Common myeloid progenitor, CD34-positive (primary cell): ENCODE measurements at regions not wholly inside any gene's neighbourhood (a gene's known extent, or its start where the extent isn't known, plus 50 kb on each side); places are given as distances from the start of the nearest gene placed in this dataset.

Experiments used
- CTCF ChIA-PET: fragments of 350-600 bp; sonication (Branson Sonifier 250); formaldehyde crosslinking; loops from one replicate; lab custom pipeline; 2021; ENCODE audit warnings: antibody characterized with exemption; lab: Charles Lee
- POLR2A ChIA-PET: fragments of 350-600 bp; sonication (Branson Sonifier 250); formaldehyde crosslinking; loops from one replicate; lab custom pipeline; 2021; ENCODE audit warnings: antibody characterized with exemption; lab: Charles Lee
- DNase-seq, 3 donors: peaks; one replicate each; pipeline versions ENCODE4 v3.0.0 to v3.0.0-alpha.2; 2013
- H3K27ac ChIP-seq, 2 experiments: 1 replicate in 1 of 2; 2 replicates in 1 of 2; pipeline ENCODE4 v1.7.0; 2013; ENCODE audit warnings: inconsistent platforms in 2 of 2, low read length in 2 of 2, mild to moderate bottlenecking in 2 of 2, low read depth in 1 of 2, moderate library complexity in 1 of 2; ENCODE audit not compliant: severe bottlenecking in 2 of 2, insufficient read depth in 1 of 2, poor library complexity in 1 of 2
- H3K27me3 ChIP-seq, 5 experiments: replicated peaks in 2 of 5; 1 replicate in 3 of 5; 2 replicates in 2 of 5; pipeline versions ENCODE4 v1.6.1 to v1.7.0; 2013; ENCODE audit warnings: low read length in 4 of 5, mild to moderate bottlenecking in 2 of 5, moderate library complexity in 2 of 5, inconsistent platforms in 1 of 5; ENCODE audit not compliant: insufficient read depth in 5 of 5, control insufficient read depth in 4 of 5
- H3K36me3 ChIP-seq, 4 experiments: 1 replicate in 2 of 4; 2 replicates in 2 of 4; pipeline versions ENCODE4 v1.6.1 to v1.7.0; 2013; ENCODE audit warnings: low read length in 3 of 4, control low read depth in 1 of 4, mild to moderate bottlenecking in 1 of 4; ENCODE audit not compliant: control insufficient read depth in 4 of 4, insufficient read depth in 4 of 4
- H3K4me1 ChIP-seq, 4 experiments: 1 replicate in 3 of 4; 2 replicates in 1 of 4; pipeline versions ENCODE4 v1.6.1 to v1.7.1; 2013; ENCODE audit warnings: low read length in 3 of 4, mild to moderate bottlenecking in 3 of 4, control low read depth in 1 of 4, inconsistent platforms in 1 of 4, moderate library complexity in 1 of 4; ENCODE audit not compliant: control insufficient read depth in 4 of 4, insufficient read depth in 4 of 4; ENCODE audit errors: control extremely low read depth in 1 of 4
- H3K4me3 ChIP-seq, 7 experiments: 1 replicate in 4 of 7; 2 replicates in 3 of 7; pipeline versions ENCODE4 v1.5.1 to v1.7.0; 2013; ENCODE audit warnings: mild to moderate bottlenecking in 7 of 7, low read length in 6 of 7, moderate library complexity in 6 of 7, inconsistent platforms in 2 of 7, low read depth in 2 of 7, control low read depth in 1 of 7; ENCODE audit not compliant: insufficient read depth in 4 of 7, control insufficient read depth in 1 of 7; ENCODE audit errors: extremely low read depth in 1 of 7
- H3K9me3 ChIP-seq, 5 experiments: 1 replicate in 4 of 5; 2 replicates in 1 of 5; pipeline versions ENCODE4 v1.6.1 to v1.7.1; 2013; ENCODE audit warnings: low read length in 4 of 5, mild to moderate bottlenecking in 2 of 5, inconsistent platforms in 1 of 5, low read depth in 1 of 5, moderate library complexity in 1 of 5; ENCODE audit not compliant: control insufficient read depth in 4 of 5, insufficient read depth in 2 of 5; ENCODE audit errors: control extremely low read depth in 1 of 5
- WGBS: methylation state at CpG from one replicate; pipeline ENCODE4 v1.1.5; 2013; ENCODE audit not compliant: insufficient coverage; 5-methylcytosine and 5-hydroxymethylcytosine counted together

DNA sequence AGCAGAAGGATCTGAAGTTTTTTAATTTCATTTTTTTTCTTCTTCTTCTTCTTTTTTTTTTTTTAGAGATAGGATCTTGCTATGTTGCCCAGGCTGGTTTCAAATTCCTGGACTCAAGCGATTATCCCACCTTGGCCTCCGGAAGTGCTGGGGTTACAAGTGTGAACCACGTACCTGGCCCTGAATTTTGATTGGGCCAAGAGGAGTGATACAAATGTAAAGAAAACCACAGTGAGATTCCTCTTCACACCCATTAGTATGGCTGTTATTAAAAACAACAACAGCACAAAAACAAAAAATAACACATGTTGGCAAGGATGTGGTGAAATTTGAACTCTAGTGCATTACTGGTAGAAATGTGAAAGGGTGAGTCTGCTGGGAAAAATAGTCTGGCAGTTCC, 79.1 kb downstream of the KLF4 start:
- ChIA-PET POLR2A (no interaction called here), CTCF (no interaction called here)
- H3K36me3 ChIP-seq = no peaks in the 10 kb centered on the region
- H3K27ac ChIP-seq = no peak overlapping the region
- no peaks in the 10 kb centered on the region for H3K4me1 ChIP-seq
- peaks cover 0 to 3% (median 0%) of the 10 kb centered on the region in 5 experiments for H3K27me3 ChIP-seq
- DNase-seq = no peak
- H3K9me3 ChIP-seq = no peaks in the 10 kb centered on the region
- H3K4me3 ChIP-seq = no peak overlapping the region
- no CpG with 5 or more reads among the region's 3 CpGs for WGBS

DNA sequence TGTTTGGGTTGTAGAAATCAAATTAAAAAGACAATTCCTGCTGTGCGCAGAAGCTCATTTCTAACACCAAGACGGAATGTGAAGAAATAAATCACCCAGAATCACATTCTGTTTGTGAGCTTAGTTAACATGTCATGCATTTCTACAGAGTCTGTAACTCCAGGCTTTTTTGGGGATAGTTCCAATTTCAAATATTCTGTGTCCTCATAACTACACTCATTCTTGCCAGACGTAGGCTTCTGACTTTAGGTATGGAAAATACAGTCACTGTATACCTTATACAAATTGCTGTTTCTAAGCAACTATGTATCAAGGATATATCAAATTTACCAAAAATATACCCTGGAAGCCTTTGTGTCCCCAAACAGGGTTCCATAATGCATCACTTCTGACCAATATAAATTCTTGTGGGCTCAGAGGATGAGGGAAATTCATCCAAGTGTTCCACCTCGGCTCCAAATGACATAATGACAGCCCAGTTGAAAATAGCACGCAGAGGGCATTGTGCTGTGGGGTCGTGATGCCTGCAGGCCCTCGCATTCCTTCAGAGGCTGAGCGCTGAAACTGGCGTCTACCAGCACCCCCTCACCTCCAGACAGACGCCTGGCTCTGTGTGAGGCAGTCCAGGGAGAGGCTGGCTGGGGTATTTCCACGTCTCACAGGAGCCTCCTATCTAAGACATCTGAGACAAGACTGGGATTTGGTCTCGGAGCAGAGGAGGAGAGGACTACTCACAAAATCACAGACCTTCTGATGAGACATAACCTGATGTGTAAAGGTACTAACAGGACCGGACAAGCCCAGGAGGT, 79.8 kb downstream of the KLF4 start:
- H3K36me3 ChIP-seq = no peaks in the 10 kb centered on the region
- peaks cover 0 to 3% (median 0%) of the 10 kb centered on the region in 5 experiments for H3K27me3 ChIP-seq
- H3K9me3 ChIP-seq = no peaks in the 10 kb centered on the region
- CTCF ChIA-PET = no interaction called here
- H3K27ac ChIP-seq = no peak overlapping the region
- no peaks in the 10 kb centered on the region for H3K4me1 ChIP-seq
- H3K4me3 ChIP-seq = no peak overlapping the region
- no peak for DNase-seq
- WGBS = 94% methylated on average over 8 of the region's 13 CpGs
- POLR2A ChIA-PET = no interaction called here

DNA sequence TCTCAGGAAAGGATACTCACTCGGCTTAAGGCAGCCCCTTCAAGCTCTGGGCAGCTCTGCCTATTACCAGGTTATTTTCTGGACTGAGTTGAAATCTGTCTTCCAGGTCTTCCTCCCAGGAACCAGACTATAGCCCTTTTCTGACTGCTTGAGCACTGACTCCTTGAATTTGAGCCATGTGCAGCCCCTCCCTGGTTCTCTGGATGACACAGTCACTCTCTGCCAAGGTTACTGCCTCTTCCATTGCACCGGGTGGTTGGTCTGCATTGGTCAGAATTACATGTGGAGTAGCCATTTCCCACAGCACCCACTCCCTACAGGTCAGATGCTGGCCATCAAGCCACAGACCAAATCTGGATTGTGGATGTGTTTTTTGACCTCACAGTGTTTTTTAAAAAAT, 81.9 kb downstream of the KLF4 start:
- Histone ChIP-seq H3K4me3 (no peak overlapping the region), H3K9me3 (no peaks in the 10 kb centered on the region), H3K27me3 (peaks cover 0 to 6% (median 0%) of the 10 kb centered on the region in 5 experiments), H3K27ac (no peak overlapping the region), H3K4me1 (no peaks in the 10 kb centered on the region), H3K36me3 (no peaks in the 10 kb centered on the region)
- ChIA-PET POLR2A (no interaction called here), CTCF (no interaction called here)
- no peak for DNase-seq
- WGBS = 100% methylated on average over 1 of the region's 2 CpGs

DNA sequence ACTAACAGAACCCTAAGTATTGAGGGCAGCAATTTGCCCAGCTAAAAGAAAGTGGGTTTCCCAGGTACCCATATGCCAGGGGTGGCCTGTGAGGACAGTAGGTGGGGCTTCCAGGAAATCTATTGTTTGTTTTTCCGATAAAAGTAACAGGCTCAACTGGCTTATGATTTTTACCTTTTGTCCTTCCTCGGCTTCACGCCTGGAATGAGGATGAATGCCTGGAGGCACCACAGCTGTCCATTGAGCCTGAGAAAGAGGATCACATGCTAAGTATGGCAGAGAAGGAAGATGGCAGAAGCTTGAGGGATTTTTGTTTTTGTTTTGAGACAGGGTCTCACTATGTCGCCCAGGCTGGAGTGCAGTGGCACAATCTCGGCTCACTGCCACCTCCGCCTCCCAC, 84.1 kb downstream of the KLF4 start:
- Histone ChIP-seq H3K27ac (no peak overlapping the region), H3K4me3 (no peak overlapping the region), H3K9me3 (peaks cover 0 to 1% (median 0%) of the 10 kb centered on the region in 5 experiments), H3K27me3 (peaks cover 0 to 6% (median 0%) of the 10 kb centered on the region in 5 experiments), H3K4me1 (no peaks in the 10 kb centered on the region), H3K36me3 (no peaks in the 10 kb centered on the region)
- ChIA-PET POLR2A (no interaction called here), CTCF (no interaction called here)
- over 99% methylated on average over 6 of the region's 6 CpGs for WGBS
- DNase-seq = no peak

DNA sequence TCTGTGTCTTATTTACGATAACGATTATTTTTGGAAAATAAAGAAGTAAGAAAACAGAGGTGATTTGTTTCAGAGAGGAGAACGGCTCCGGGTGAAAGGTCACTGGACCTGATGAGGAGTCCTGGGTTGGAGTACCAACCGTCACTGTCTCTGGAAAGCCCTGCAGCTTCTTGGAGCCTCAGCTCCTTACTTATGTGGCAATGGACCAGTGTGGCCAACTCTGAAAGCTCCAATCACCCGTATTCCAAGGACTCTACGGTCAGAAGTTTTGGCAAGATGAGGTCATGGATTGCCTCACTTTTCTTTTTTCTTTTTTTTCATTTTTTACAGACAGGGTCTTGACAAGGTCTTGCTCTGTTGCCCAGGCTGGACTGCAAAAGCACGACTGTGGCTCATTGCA, 84.8 kb downstream of the KLF4 start:
- Histone ChIP-seq H3K36me3 (no peaks in the 10 kb centered on the region), H3K4me1 (no peaks in the 10 kb centered on the region), H3K27me3 (peaks cover 0 to 6% (median 0%) of the 10 kb centered on the region in 5 experiments), H3K9me3 (peaks cover 0 to 1% (median 0%) of the 10 kb centered on the region in 5 experiments), H3K27ac (no peak overlapping the region), H3K4me3 (no peak overlapping the region)
- CTCF ChIA-PET = interaction anchor here (0.8 kb wide), 1 partner anchor 18 kb away, joined by 3 read pairs; no protein-coding TSS in a partner anchor
- POLR2A ChIA-PET = no interaction called here
- no peak for DNase-seq
- WGBS = 94% methylated on average over 6 of the region's 8 CpGs

DNA sequence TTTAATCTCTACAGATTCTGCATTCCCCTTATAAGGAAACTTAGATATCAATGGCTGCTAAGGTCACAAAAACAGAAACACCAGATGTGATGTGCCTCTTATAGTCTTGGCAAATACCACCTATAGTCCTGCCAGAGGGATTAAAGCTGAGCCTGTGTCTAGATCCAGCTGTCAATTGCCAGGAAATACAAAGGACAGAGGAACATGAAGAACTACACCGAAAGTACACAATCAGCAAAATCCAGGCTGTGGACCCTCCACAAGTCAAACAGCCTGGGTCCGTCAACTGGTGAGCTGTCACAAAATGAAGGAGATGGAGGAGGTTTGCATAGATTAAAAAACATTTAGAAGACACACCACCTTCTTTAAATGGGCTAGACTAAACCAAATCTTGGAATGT, 85.4 kb downstream of the KLF4 start:
- H3K9me3 ChIP-seq = peaks cover 0 to 1% (median 0%) of the 10 kb centered on the region in 5 experiments
- no peak for DNase-seq
- H3K4me1 ChIP-seq = no peaks in the 10 kb centered on the region
- peaks cover 0 to 6% (median 0%) of the 10 kb centered on the region in 5 experiments for H3K27me3 ChIP-seq
- WGBS = 100% methylated on average over 2 of the region's 2 CpGs
- ChIA-PET CTCF (interaction anchor here (0.8 to 1.2 kb wide), 2 partner anchors 10 to 19 kb away, joined by 3 read pairs; no protein-coding TSS in a partner anchor), POLR2A (no interaction called here)
- no peaks in the 10 kb centered on the region for H3K36me3 ChIP-seq
- H3K27ac ChIP-seq = no peak overlapping the region
- H3K4me3 ChIP-seq = no peak overlapping the region
